Calu3 (cell line): ENCODE measurements at regions not wholly inside any gene's neighbourhood (a gene's known extent, or its start where the extent isn't known, plus 50 kb on each side); places are given as distances from the start of the nearest gene placed in this dataset.

Source experiments
- BruUV-seq: library from RNA; stranded (reverse); fragments of 400-500 nt; replicated peaks from 2 replicates; lab custom pipeline; 2021; lab: Mats Ljungman, UMichigan
- CTCF ChIA-PET: fragments of 300-600 bp; sonication (Branson Sonifier 250); formaldehyde crosslinking; loops from one replicate; lab custom pipeline; 2022; ENCODE audit warnings: antibody characterized with exemption; lab: Charles Lee
- DNase-seq: peaks from one replicate; pipeline ENCODE4 v3.0.0; 2022
- H3K27ac Mint-ChIP-seq: one replicate; pipeline ENCODE4 v1.8.0; 2022; ENCODE audit warnings: mixed read lengths; ENCODE audit not compliant: unreplicated experiment
- H3K27me3 Mint-ChIP-seq: one replicate; pipeline ENCODE4 v1.8.0; 2022; ENCODE audit warnings: mixed read lengths; ENCODE audit not compliant: unreplicated experiment
- H3K36me3 Mint-ChIP-seq: one replicate; pipeline ENCODE4 v1.8.0; 2022; ENCODE audit warnings: mild to moderate bottlenecking, moderate library complexity, mixed read lengths; ENCODE audit not compliant: insufficient read depth, unreplicated experiment
- H3K4me1 Mint-ChIP-seq: one replicate; pipeline ENCODE4 v1.8.0; 2022; ENCODE audit warnings: mild to moderate bottlenecking, low read depth, mixed read lengths; ENCODE audit not compliant: unreplicated experiment
- H3K4me3 Mint-ChIP-seq: one replicate; pipeline ENCODE4 v1.8.0; 2022; ENCODE audit warnings: mild to moderate bottlenecking, low read depth, moderate library complexity, mixed read lengths; ENCODE audit not compliant: unreplicated experiment
- H3K9me3 Mint-ChIP-seq: one replicate; pipeline ENCODE4 v1.8.0; 2022; ENCODE audit warnings: low read depth, mixed read lengths; ENCODE audit not compliant: unreplicated experiment
- intact Hi-C: fragments of 100-400 bp; cut with micrococcal nuclease; formaldehyde crosslinking; loops from one replicate; pipeline ENCODE4 v1.10.0; 2022; ENCODE audit not compliant: unreplicated experiment
- TF ChIP-seq, protein P1 (sequence below): fragments of 200-600 bp; IDR thresholded peaks from one replicate; pipeline ENCODE4 v1.8.0; 2022; ENCODE audit warnings: antibody characterized with exemption; ENCODE audit not compliant: unreplicated experiment

GRCh38 chr2:52238782-52239181, 1206.8 kb upstream of the NRXN1 start:
- no peak overlapping the region for H3K27ac Mint-ChIP-seq
- intact Hi-C loops: no loop called here

GRCh38 chr2:52222128-52222527, 1190.2 kb upstream of the NRXN1 start:
- intact Hi-C loops: no loop called here
- Mint-ChIP-seq H3K27me3 (no peaks in the 10 kb centered on the region), H3K27ac (no peak overlapping the region), H3K9me3 (peaks cover 11% of the 10 kb centered on the region), H3K4me1 (no peaks in the 10 kb centered on the region), H3K36me3 (no peaks in the 10 kb centered on the region), H3K4me3 (no peak overlapping the region)
- CTCF ChIA-PET: no interaction called here
- BruUV-seq: no TSS peak
- DNase-seq: no peak
- TF ChIP-seq, protein P1, sequence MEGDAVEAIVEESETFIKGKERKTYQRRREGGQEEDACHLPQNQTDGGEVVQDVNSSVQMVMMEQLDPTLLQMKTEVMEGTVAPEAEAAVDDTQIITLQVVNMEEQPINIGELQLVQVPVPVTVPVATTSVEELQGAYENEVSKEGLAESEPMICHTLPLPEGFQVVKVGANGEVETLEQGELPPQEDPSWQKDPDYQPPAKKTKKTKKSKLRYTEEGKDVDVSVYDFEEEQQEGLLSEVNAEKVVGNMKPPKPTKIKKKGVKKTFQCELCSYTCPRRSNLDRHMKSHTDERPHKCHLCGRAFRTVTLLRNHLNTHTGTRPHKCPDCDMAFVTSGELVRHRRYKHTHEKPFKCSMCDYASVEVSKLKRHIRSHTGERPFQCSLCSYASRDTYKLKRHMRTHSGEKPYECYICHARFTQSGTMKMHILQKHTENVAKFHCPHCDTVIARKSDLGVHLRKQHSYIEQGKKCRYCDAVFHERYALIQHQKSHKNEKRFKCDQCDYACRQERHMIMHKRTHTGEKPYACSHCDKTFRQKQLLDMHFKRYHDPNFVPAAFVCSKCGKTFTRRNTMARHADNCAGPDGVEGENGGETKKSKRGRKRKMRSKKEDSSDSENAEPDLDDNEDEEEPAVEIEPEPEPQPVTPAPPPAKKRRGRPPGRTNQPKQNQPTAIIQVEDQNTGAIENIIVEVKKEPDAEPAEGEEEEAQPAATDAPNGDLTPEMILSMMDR: no peak

More at GRCh38 chr2:52238782-52239181, 1206.8 kb upstream of the NRXN1 start:
- Mint-ChIP-seq H3K36me3 (no peaks in the 10 kb centered on the region), H3K27me3 (no peaks in the 10 kb centered on the region), H3K4me1 (no peaks in the 10 kb centered on the region), H3K4me3 (no peak overlapping the region), H3K9me3 (peaks cover 4% of the 10 kb centered on the region)
- no TSS peak for BruUV-seq
- DNase-seq: no peak
- TF ChIP-seq, protein P1: no peak
- CTCF ChIA-PET: no interaction called here

GRCh38 chr2:52220393-52220792, 1188.5 kb upstream of the NRXN1 start:
- H3K27ac Mint-ChIP-seq: no peak overlapping the region

DNA sequence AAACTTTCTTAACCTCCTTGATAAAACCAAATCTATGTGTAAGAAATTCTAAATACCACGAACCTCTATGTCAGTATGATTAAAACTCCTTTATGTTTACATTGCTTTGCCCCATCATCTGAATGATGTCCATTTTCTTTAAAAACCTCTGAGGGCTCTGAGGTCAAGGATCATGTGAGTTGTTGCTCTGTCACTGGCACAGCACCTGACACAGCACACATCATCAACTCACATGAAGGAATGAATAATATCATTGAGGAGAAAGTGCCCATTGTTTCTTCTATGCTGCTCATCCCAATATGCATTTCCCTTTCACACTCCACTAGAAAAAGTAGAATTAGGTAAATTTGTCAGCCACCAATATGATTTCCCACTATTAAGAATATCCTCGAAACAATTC, 1178.7 kb upstream of the NRXN1 start:
- BruUV-seq: no TSS peak
- no peak overlapping the region for H3K27ac Mint-ChIP-seq
- H3K4me3 Mint-ChIP-seq: no peak overlapping the region
- H3K4me1 Mint-ChIP-seq: no peaks in the 10 kb centered on the region
- no peaks in the 10 kb centered on the region for H3K27me3 Mint-ChIP-seq
- no peaks in the 10 kb centered on the region for H3K36me3 Mint-ChIP-seq
- DNase-seq: no peak
- TF ChIP-seq, protein P1: no peak
- H3K9me3 Mint-ChIP-seq: peaks cover 8% of the 10 kb centered on the region
- CTCF ChIA-PET: no interaction called here
- intact Hi-C loops: no loop called here

More at GRCh38 chr2:52220393-52220792, 1188.5 kb upstream of the NRXN1 start:
- no peak overlapping the region for H3K4me3 Mint-ChIP-seq
- intact Hi-C loops: no loop called here
- CTCF ChIA-PET: no interaction called here
- no peaks in the 10 kb centered on the region for H3K27me3 Mint-ChIP-seq
- no peaks in the 10 kb centered on the region for H3K36me3 Mint-ChIP-seq
- BruUV-seq: no TSS peak
- no peaks in the 10 kb centered on the region for H3K4me1 Mint-ChIP-seq
- DNase-seq: no peak
- TF ChIP-seq, protein P1: no peak
- peaks cover 11% of the 10 kb centered on the region for H3K9me3 Mint-ChIP-seq
